HG03135 (cell line): ENCODE measurements at regions not wholly inside any gene's neighbourhood (a gene's known extent, or its start where the extent isn't known, plus 50 kb on each side); places are given as distances from the start of the nearest gene placed in this dataset.

Experiments
- ATAC-seq: cut with Tn5 transposase; IDR thresholded peaks from one replicate; pipeline ENCODE4 v1.9.1; 2021; ENCODE audit warnings: mild to moderate bottlenecking, moderate library complexity; ENCODE audit not compliant: unreplicated experiment

GRCh38 chr5:15027764-15028163, 156.2 kb upstream of the ANKH start:
- ATAC-seq = no peak

GRCh38 chr5:15026944-15027343, 155.4 kb upstream of the ANKH start:
- ATAC-seq = no peak

GRCh38 chr5:15026011-15026893, 154.7 kb upstream of the ANKH start:
- ATAC-seq = no peak

GRCh38 chr5:15023846-15024245, 152.3 kb upstream of the ANKH start:
- ATAC-seq = no peak

- ATAC-seq = no peak
Observed at GRCh38 chr5:15023266-15023665, 151.7 kb upstream of the ANKH start.

GRCh38 chr5:15021266-15022046, 149.9 kb upstream of the ANKH start:
- ATAC-seq = no peak

- ATAC-seq = no peak
Observed at GRCh38 chr5:15020736-15021135, 149.2 kb upstream of the ANKH start.

- no peak for ATAC-seq
Observed at GRCh38 chr5:15014809-15015208, 143.2 kb upstream of the ANKH start.

- no peak for ATAC-seq
Observed at GRCh38 chr5:15013654-15014463, 142.3 kb upstream of the ANKH start.

GRCh38 chr5:15012061-15012460, 140.5 kb upstream of the ANKH start:
- no peak for ATAC-seq

GRCh38 chr5:15010936-15011335, 139.4 kb upstream of the ANKH start:
- no peak for ATAC-seq

GRCh38 chr5:15009420-15009819, 137.8 kb upstream of the ANKH start:
- ATAC-seq = no peak

- ATAC-seq = no peak
Observed at GRCh38 chr5:15008921-15009320, 137.3 kb upstream of the ANKH start.

- ATAC-seq = no peak
Observed at GRCh38 chr5:15008476-15008875, 136.9 kb upstream of the ANKH start.

- ATAC-seq = no peak
Observed at GRCh38 chr5:15007646-15008045, 136.1 kb upstream of the ANKH start.

GRCh38 chr5:15004506-15004905, 132.9 kb upstream of the ANKH start:
- no peak for ATAC-seq

- peak; percentile 96 for ATAC-seq
Observed at GRCh38 chr5:15003511-15003920, 131.9 kb upstream of the ANKH start.

- ATAC-seq = no peak
Observed at GRCh38 chr5:15002791-15003190, 131.2 kb upstream of the ANKH start.

- ATAC-seq = no peak
Observed at GRCh38 chr5:15002173-15002572, 130.6 kb upstream of the ANKH start.

GRCh38 chr5:15001517-15001916, 129.9 kb upstream of the ANKH start:
- no peak for ATAC-seq

- no peak for ATAC-seq
Observed at GRCh38 chr5:14998491-14998890, 126.9 kb upstream of the ANKH start.
